ENCODE measurements at regions not wholly inside any gene's neighbourhood (a gene's known extent, or its start where the extent isn't known, plus 50 kb on each side); places are given as distances from the start of the nearest gene placed in this dataset.
"Not testable (repeated sequence)": the region's sequence is repeated elsewhere in the genome, so short reads cannot be mapped to it uniquely, and the experiment has no call there.

GRCh38 chr3:166837535-166837934 is 542.6 kb downstream of the ZBBX start:
- TF ChIP-seq CTCF (IDR thresholded peaks at IDR 0.05) = no peak
- no peaks in the 10 kb centered on the region for H3K4me1 ChIP-seq (ENCODE audit: control insufficient read depth in 1 of 2, low read depth in 2 of 2)
- ATAC-seq (ENCODE audit: insufficient number of reproducible peaks, low FRiP score, low read depth) (no peak), DNase-seq (ENCODE audit: low spot score) (no peak)
- no peaks in the 10 kb centered on the region for H3K36me3 ChIP-seq
- no peak overlapping the region for H3K27ac ChIP-seq
- H3K4me3 ChIP-seq = no peak overlapping the region
- no peaks in the 10 kb centered on the region for H3K27me3 ChIP-seq (replicated peaks; ENCODE audit: insufficient read depth)
- no peaks in the 10 kb centered on the region for H3K9me3 ChIP-seq

- no peaks in the 10 kb centered on the region for H3K27me3 ChIP-seq (replicated peaks; ENCODE audit: insufficient read depth)
- no peaks in the 10 kb centered on the region for H3K4me1 ChIP-seq (ENCODE audit: control insufficient read depth in 1 of 2, low read depth in 2 of 2)
- H3K36me3 ChIP-seq = no peaks in the 10 kb centered on the region
- no peaks in the 10 kb centered on the region for H3K9me3 ChIP-seq
- TF ChIP-seq CTCF (IDR thresholded peaks at IDR 0.05) = no peak
- H3K4me3 ChIP-seq = no peak overlapping the region
- no peak for DNase-seq (ENCODE audit: low spot score)
- no peak for ATAC-seq (ENCODE audit: insufficient number of reproducible peaks, low FRiP score, low read depth)
- no peak overlapping the region for H3K27ac ChIP-seq
Observed at GRCh38 chr3:166836836-166837235, 543.3 kb downstream of the ZBBX start.

- Histone ChIP-seq H3K4me3 (no peak overlapping the region), H3K27ac (no peak overlapping the region), H3K4me1 (ENCODE audit: control insufficient read depth in 1 of 2, low read depth in 2 of 2) (no peaks in the 10 kb centered on the region), H3K9me3 (no peaks in the 10 kb centered on the region), H3K36me3 (no peaks in the 10 kb centered on the region), H3K27me3 (replicated peaks; ENCODE audit: insufficient read depth) (no peaks in the 10 kb centered on the region)
- DNase-seq (ENCODE audit: low spot score) = no peak
- no peak for TF ChIP-seq CTCF (IDR thresholded peaks at IDR 0.05)
- ATAC-seq (ENCODE audit: insufficient number of reproducible peaks, low FRiP score, low read depth) = no peak
Observed at GRCh38 chr3:166829896-166830295, 550.2 kb downstream of the ZBBX start.

GRCh38 chr3:166818464-166818863 is 561.6 kb downstream of the ZBBX start:
- Histone ChIP-seq H3K27me3 (replicated peaks; ENCODE audit: insufficient read depth) (no peaks in the 10 kb centered on the region), H3K4me1 (ENCODE audit: control insufficient read depth in 1 of 2, low read depth in 2 of 2) (no peaks in the 10 kb centered on the region), H3K4me3 (no peak overlapping the region), H3K9me3 (no peaks in the 10 kb centered on the region), H3K27ac (no peak overlapping the region), H3K36me3 (no peaks in the 10 kb centered on the region)
- ATAC-seq (ENCODE audit: insufficient number of reproducible peaks, low FRiP score, low read depth) = no peak
- TF ChIP-seq CTCF (IDR thresholded peaks at IDR 0.05) = no peak
- DNase-seq (ENCODE audit: low spot score) = no peak

GRCh38 chr3:166817269-166817668 is 562.8 kb downstream of the ZBBX start:
- H3K9me3 ChIP-seq; DNase-seq (ENCODE audit: low spot score); H3K27ac ChIP-seq; H3K27me3 ChIP-seq (replicated peaks; ENCODE audit: insufficient read depth); H3K4me3 ChIP-seq; H3K36me3 ChIP-seq; ATAC-seq (ENCODE audit: insufficient number of reproducible peaks, low FRiP score, low read depth); H3K4me1 ChIP-seq (ENCODE audit: control insufficient read depth in 1 of 2, low read depth in 2 of 2): not testable (repeated sequence)

- Histone ChIP-seq H3K9me3 (no peaks in the 10 kb centered on the region), H3K27me3 (replicated peaks; ENCODE audit: insufficient read depth) (no peaks in the 10 kb centered on the region), H3K4me3 (no peak overlapping the region), H3K4me1 (ENCODE audit: control insufficient read depth in 1 of 2, low read depth in 2 of 2) (no peaks in the 10 kb centered on the region), H3K27ac (no peak overlapping the region), H3K36me3 (no peaks in the 10 kb centered on the region)
- no peak for TF ChIP-seq CTCF (IDR thresholded peaks at IDR 0.05)
- no peak for DNase-seq (ENCODE audit: low spot score)
- no peak for ATAC-seq (ENCODE audit: insufficient number of reproducible peaks, low FRiP score, low read depth)
Observed at GRCh38 chr3:166810741-166811445, 569.2 kb downstream of the ZBBX start.
